ENCODE measurements at regions not wholly inside any gene's neighbourhood (a gene's known extent, or its start where the extent isn't known, plus 50 kb on each side); places are given as distances from the start of the nearest gene placed in this dataset.

DNA sequence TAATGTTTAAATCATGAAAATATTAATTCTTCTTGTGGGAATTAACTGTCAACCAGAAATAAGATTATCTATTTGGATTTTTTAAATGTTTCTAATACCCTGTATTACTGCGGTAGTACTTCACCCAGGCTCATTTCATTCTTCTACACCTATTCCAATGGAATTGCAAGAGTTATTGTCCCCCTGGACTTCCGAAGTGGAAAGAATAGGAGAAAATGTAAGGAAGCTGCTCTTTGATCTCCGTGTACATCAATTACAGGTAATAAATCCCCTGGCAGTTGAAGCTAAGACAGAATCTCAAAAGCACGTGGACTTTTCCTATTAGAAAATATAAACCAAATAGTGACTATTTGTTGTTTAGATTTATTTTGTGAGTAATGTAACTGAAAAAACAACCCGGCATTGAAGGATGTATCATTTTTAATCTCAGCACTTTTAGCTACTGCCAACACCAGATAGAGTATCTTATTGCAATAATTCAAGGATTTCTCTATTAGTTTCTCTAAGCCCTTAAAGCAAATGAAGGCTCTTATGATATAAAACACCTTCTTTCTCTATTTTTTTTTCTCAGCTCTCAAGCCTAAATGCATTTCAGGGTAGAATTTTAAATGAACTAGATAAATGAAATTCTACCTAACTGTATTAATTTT, 77.3 kb downstream of the MZT1 start:
- no peaks in the 10 kb centered on the region for H3K27me3 ChIP-seq
- 31 to 69% methylated on average over 5 of the region's 5 CpGs for WGBS, 2 donors
- no peaks in the 10 kb centered on the region for H3K4me1 ChIP-seq
- H3K9me3 ChIP-seq: no peaks in the 10 kb centered on the region
- TF ChIP-seq EP300 (IDR thresholded peaks at IDR 0.05): no peak
- no peak for TF ChIP-seq POLR2A (IDR thresholded peaks at IDR 0.05)
- TF ChIP-seq, protein P1, sequence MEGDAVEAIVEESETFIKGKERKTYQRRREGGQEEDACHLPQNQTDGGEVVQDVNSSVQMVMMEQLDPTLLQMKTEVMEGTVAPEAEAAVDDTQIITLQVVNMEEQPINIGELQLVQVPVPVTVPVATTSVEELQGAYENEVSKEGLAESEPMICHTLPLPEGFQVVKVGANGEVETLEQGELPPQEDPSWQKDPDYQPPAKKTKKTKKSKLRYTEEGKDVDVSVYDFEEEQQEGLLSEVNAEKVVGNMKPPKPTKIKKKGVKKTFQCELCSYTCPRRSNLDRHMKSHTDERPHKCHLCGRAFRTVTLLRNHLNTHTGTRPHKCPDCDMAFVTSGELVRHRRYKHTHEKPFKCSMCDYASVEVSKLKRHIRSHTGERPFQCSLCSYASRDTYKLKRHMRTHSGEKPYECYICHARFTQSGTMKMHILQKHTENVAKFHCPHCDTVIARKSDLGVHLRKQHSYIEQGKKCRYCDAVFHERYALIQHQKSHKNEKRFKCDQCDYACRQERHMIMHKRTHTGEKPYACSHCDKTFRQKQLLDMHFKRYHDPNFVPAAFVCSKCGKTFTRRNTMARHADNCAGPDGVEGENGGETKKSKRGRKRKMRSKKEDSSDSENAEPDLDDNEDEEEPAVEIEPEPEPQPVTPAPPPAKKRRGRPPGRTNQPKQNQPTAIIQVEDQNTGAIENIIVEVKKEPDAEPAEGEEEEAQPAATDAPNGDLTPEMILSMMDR (IDR thresholded peaks at IDR 0.05): no peak
- TF ChIP-seq POLR2AphosphoS5 (IDR thresholded peaks at IDR 0.05): no peak
- no peak for DNase-seq
- no peak overlapping the region for H3K27ac ChIP-seq
- intact Hi-C loops (cut with DNase I): no loop called here
- no peaks in the 10 kb centered on the region for H3K36me3 ChIP-seq
- H3K4me3 ChIP-seq: no peak overlapping the region

DNA sequence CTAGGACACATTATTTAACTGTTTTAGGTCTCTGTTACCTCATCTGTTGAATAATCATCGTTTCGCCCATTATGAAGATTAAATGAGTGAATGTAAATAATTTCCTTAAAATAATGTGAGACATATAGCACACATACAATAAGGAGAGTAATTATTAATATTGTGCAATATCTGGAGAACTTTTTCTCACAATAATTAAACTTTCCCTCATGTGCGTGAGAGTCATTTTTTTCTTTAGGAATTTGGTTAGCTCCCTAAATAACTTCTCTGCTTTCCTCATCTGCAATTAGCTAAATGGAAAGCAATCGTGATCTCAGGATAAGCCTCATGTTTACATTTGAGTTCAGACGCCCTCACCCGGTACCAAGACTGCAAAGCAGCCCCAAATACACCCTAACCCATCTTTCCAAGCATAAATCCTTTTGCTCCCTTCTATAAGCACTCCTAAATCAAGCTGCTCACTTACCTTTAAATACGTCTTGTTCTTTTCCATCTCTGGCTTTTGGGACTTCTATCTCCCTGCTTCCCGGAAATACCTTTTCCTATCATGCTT, 78.8 kb downstream of the MZT1 start:
- H3K4me1 ChIP-seq: no peaks in the 10 kb centered on the region
- no peak for TF ChIP-seq EP300 (IDR thresholded peaks at IDR 0.05)
- no peak for TF ChIP-seq POLR2A (IDR thresholded peaks at IDR 0.05)
- TF ChIP-seq, protein P1 (IDR thresholded peaks at IDR 0.05): no peak
- TF ChIP-seq POLR2AphosphoS5 (IDR thresholded peaks at IDR 0.05): no peak
- no peaks in the 10 kb centered on the region for H3K36me3 ChIP-seq
- no peaks in the 10 kb centered on the region for H3K27me3 ChIP-seq
- H3K4me3 ChIP-seq: no peak overlapping the region
- H3K27ac ChIP-seq: no peak overlapping the region
- no peaks in the 10 kb centered on the region for H3K9me3 ChIP-seq
- DNase-seq: no peak
- intact Hi-C loops (cut with DNase I): no loop called here
- WGBS, 2 donors: 69 to 74% methylated on average over 8 of the region's 8 CpGs

- H3K27ac ChIP-seq: no peak overlapping the region
- H3K4me3 ChIP-seq: no peak overlapping the region
- no peak for DNase-seq
- no peaks in the 10 kb centered on the region for H3K36me3 ChIP-seq
- intact Hi-C loops (cut with DNase I): no loop called here
- no peaks in the 10 kb centered on the region for H3K4me1 ChIP-seq
- no peaks in the 10 kb centered on the region for H3K27me3 ChIP-seq
- WGBS, 2 donors: 73 to 75% methylated on average over 2 of the region's 2 CpGs
- TF ChIP-seq, protein P1 (IDR thresholded peaks at IDR 0.05): no peak
- no peak for TF ChIP-seq POLR2AphosphoS5 (IDR thresholded peaks at IDR 0.05)
- TF ChIP-seq POLR2A (IDR thresholded peaks at IDR 0.05): no peak
- no peak for TF ChIP-seq EP300 (IDR thresholded peaks at IDR 0.05)
- no peaks in the 10 kb centered on the region for H3K9me3 ChIP-seq
Observed at GRCh38 chr13:72647422-72647821, 80.0 kb downstream of the MZT1 start.

DNA sequence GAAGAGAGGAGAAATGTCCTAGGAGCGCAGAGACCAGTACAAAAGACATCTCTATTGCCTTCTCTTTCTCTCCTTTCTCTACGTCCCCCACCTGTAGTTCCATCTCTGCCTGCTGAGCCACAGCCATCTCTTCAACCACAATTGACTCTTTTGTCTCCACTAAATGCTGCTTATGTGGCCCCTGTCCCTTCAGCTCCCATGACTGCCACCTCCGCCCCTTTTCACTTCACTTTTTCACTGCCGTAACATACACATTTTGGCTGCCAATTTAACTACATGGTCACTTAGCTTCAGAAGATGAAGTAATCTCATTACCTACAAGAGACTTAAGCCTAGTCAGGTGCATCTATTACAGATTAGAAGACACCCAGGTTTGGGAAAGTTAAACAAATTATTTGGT, 81.9 kb downstream of the MZT1 start:
- no peak for DNase-seq
- Histone ChIP-seq H3K9me3 (no peaks in the 10 kb centered on the region), H3K4me1 (no peaks in the 10 kb centered on the region), H3K4me3 (no peak overlapping the region), H3K27me3 (no peaks in the 10 kb centered on the region), H3K36me3 (no peaks in the 10 kb centered on the region), H3K27ac (no peak overlapping the region)
- no peak for TF ChIP-seq EP300 (IDR thresholded peaks at IDR 0.05)
- TF ChIP-seq, protein P1 (IDR thresholded peaks at IDR 0.05): no peak
- no peak for TF ChIP-seq POLR2A (IDR thresholded peaks at IDR 0.05)
- TF ChIP-seq POLR2AphosphoS5 (IDR thresholded peaks at IDR 0.05): no peak
- intact Hi-C loops (cut with DNase I): no loop called here
- 88 to 93% methylated on average over 4 of the region's 4 CpGs for WGBS, 2 donors

Data from sigmoid colon (tissue), 6 donors.